Stimulated activated CD4-positive, alpha-beta T cell treated with anti-CD3 and anti-CD28 coated beads, TNF-alpha, amount 100 ng/mL, for 24 hours (primary cell): ENCODE measurements at regions not wholly inside any gene's neighbourhood (a gene's known extent, or its start where the extent isn't known, plus 50 kb on each side); places are given as distances from the start of the nearest gene placed in this dataset.
A peak's percentile ranks its signal among the peaks of the same experiment; 100 is the strongest.
"Not testable (repeated sequence)": the region's sequence is repeated elsewhere in the genome, so short reads cannot be mapped to it uniquely, and the experiment has no call there.

Experiments used
- DNase-seq, 3 experiments: peaks; one replicate each; pipeline ENCODE4 v3.0.0-alpha.2; 2020; ENCODE audit warnings: low read depth in 3 of 3

DNA sequence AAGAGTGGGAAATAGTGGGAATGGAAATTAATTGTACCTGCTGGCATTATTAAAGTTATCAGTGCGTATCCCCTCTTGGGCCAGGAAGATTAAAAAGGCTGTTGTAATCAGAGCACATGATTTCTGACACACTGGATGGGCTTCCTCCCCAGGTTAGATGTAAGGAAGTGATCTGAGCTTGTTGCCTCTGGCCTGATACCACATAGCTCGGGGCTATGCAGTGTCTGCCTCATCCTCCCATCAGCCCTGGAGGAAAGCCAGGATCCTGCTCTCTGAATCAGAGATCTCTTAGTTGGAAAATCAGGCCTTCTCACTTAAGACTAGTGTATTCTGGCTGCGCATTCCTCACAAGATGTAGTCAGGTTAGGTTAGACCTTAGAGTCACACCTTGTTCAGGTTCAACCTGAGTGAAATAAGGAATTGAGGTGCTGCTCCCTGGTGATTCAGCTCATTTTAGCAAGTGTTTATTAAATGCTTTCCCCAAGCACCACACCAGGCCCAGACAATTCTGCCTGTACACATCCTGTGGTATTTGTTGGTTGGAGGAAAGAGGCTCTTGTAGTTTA, 108.2 kb upstream of the IKBKE start:
- DNase-seq: not testable (repeated sequence)

DNA sequence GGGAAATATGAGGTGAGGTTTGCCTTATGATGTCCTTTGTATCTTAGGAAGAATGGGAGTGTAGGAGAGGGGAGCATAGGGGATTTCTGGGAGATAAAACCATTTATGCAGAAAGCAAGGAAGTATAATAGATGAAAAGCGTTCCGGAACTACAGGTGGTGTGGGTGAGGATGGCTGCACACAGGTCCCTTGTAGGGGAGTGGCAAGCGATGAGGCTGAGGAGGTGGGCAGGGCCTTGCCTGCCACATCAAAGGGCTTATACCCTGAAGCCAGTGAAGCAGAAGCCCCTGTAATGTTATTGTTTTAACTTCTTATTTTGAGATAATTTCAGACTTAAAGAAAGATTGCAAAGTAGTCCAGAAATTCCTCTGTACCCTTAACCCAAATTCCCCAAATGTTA, 107.3 kb upstream of the IKBKE start:
- DNase-seq: not testable (repeated sequence)

DNA sequence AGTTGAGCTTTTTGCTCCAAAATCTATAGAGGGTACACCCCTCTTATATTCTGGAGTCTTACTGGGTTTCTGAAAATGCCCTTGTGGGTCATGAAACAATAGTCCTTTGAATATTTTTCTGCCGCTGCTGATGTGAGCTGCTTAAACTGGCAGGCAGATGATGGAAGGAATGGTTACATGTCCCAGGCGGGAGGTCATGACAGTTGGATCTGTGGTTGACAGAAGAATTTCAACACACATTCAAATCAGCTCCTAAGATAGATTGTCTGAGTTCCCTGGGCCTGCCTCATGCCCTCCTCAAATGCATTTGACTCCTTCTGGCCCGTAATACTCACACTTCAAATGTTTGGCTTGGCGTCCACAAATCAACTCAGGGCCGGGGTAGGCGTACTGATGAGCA, 105.0 kb upstream of the IKBKE start:
- DNase-seq: not testable (repeated sequence)

DNA sequence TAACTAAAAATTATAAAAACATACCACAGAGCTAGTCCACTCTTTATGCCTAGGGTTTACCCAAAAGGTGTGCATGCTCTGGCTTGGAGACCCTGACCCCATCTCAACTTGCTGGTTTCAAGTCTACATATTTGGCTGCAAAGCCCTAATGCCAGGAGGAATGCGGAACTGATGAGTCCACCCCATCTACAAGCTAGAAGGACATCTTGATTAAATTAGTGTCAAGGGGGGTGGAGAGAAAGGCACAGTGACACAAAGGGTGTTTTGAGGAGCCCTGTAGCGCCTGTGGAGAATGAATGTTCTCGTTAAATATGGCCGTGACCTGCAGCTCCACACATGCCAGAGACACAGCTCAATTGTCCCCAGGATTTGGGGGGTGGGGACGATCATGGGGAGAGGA, 104.1 kb upstream of the IKBKE start:
- not testable (repeated sequence) for DNase-seq

DNA sequence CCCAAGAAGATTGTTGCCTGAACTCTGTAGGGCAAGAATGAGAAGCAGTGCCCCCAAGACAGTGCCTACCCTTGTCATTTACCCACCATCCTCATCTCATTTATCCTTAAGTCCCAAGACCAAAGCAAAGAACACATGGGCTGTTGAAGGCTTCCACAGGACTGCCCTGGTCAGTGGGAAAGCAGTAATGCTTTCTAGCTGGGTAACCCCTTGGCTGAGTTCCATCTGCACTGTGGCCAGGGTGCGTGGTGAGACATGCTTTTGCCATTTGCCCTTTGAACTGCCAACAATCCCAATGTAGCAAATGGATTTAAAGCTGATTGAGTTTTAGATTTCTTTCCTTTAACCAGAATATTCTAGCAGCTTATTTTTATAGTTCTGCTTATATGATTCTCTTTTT, 103.5 kb upstream of the IKBKE start:
- DNase-seq: not testable (repeated sequence)

DNA sequence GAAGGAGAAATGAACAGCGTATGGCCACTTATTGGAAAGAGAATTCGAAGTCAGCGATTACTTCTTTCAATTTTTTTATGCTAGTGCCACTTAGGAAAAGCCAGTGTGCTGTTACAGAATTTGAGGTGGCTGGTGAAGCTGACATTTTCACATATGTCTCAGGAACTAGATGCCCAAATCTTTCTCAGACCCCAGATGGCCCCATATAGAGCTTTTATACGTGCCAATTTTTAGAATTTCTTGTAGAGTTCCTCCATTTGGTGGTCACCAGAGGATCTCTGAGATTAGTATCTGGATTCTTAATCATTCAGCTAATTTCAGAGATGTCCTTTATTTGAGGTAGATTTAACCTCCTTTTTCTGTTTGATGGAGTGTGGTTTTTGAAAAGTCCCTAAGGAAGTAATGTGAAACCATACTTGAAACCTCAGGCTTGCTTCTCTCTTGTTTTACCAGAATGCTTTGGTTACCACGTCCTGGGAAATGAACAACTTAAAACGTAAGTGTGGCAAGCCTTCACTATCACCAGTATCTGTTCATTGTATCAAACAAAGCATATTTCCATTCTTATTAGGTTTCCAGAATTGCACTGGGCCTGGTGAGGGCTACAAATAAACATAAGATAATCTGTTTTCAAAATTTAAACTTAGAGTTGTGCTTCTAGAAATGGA, 102.2 kb upstream of the IKBKE start:
- not testable (repeated sequence) for DNase-seq

DNA sequence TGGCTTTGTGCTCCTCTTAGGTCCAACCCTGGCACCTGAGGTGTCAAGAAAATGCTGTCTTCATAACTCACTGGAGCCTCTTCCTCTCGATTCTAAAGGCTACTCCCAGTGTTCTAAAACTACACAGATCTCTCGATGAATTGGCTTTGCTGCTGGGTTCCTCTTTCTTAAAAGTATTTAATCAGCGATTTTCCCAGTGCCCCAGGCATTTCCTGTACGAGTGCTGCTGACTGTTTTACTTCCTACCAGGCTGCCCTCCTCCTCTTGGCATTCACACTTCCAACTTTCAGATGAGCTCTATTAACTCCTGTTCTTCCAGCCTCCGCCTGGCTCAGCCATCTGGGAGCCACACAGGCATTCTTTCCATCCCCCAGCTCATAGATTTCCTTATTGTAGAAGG, 95.6 kb upstream of the IKBKE start:
- DNase-seq: not testable (repeated sequence)

DNA sequence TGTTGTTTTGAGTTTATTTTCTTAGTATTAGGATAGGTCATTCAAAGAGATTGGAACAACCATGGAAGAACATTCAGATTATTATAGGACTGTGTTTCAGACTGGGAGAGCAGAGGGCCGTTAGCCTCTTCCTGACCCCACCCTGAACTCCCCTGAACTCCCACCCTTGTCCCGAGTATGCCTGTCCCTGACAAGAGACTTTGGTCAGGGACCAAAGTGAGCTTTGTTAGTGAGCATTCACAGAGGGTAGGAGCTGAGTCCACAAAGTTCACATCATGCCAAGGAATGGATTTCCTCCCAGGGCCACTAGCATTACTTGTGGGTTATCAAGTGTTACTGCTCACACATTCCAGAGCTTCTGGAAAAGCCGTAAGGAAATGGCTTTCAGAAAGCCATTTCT, 94.7 kb upstream of the IKBKE start:
- DNase-seq: not testable (repeated sequence)

DNA sequence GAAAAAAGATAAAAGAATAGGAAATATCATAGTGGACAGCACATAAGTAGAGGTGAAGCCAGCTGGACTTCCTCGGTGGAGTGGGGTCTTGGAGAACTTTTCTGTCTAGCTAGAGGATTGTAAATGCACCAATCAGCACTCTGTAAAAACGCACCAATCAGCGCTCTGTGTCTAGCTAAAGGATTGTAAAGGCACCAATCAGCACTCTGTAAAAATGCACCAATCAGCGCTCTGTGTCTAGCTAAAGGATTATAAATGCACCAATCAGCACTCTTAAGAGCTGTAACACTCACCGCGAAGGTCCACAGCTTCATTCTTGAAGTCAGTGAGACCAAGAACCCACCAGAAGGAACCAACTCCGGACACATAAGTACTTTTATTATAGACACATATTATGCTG, 91.8 kb upstream of the IKBKE start:
- not testable (repeated sequence) for DNase-seq

DNA sequence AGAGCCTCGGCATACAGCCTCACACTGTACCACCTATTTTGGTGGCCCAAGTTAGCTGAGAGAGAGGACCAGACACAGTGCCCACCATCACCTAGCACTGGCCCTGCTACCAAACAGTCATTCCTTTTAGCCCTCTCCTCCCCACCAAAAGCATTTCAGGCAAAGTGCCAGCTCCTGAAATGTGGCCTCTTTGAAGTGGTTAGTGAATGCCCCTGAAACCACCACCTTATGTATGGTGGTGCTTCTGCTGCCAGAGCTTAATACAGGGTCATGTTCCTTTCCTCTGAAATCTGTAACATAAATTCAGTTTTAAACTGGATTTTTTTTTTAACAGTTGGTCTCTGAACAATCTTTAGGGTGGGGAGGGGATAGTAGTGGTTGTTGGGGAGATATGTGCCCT, 91.0 kb upstream of the IKBKE start:
- not testable (repeated sequence) for DNase-seq

DNA sequence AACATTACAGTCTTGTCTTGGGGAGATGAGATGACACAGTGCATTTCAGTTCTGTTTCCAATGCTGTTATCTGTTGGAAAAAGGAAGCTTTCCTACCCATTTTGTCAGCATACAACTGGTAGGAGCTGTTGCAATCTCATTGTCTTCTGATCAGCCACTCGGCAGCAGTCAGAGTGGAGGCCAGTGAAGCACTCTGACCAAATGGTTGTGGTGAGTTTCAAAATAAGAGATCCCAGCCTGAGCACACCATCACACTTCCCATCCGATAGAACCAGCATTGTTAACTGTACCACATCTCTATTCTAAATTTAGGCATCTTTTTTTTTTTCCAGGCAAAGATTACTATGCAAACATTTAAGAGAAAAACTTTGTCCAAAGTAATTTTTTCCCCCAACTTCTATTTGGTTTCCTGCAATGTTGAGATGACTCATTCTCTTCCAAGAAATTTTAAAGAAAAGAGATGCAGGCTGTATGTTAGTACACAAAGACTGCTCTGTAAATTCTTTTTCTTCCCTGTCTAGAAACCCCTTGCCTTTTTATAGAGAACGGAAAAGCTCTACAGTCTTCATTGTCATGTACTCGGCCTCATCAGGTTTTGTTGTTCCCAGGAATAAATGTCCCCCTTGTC, 90.0 kb upstream of the IKBKE start:
- DNase-seq: not testable (repeated sequence)

DNA sequence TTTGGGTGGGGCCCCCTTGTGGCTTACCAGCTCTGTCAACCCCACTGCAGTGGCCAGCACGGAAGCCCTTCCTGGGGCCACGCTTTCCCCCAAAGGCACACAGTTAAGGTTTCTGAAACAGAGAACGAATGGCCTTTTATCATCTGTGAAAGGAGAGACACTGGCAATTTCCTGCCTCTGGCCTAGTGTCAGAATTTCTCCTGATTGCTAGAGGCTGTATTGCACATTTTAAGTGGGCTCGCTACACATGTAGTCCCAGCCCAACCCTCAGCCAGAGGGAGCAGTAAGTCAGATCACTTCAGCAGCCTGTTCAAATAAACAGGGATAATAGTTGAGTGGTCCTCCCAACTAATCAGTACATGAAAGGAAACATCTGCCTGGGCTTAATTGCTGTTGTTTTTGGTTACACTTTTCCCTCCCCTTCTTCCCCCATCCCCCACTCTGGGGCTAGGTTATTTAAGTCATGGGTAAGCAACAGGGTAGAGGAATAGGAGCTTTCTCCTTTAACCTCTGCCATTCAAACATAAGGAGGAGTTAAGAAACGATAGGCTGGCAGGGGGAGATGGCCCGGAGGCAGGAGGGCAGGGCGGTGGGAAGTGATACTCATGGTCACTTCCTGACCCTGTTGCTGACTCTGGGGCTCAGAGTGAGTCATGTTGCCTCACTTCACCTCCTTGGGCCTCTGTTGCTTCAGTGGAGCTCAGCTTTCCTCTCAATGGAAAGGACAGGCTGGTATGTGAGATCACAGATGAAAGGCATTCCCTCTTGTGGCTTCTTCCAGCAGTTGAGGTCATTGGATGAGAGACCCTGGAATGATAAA, 89.3 kb upstream of the IKBKE start:
- not testable (repeated sequence) for DNase-seq

DNA sequence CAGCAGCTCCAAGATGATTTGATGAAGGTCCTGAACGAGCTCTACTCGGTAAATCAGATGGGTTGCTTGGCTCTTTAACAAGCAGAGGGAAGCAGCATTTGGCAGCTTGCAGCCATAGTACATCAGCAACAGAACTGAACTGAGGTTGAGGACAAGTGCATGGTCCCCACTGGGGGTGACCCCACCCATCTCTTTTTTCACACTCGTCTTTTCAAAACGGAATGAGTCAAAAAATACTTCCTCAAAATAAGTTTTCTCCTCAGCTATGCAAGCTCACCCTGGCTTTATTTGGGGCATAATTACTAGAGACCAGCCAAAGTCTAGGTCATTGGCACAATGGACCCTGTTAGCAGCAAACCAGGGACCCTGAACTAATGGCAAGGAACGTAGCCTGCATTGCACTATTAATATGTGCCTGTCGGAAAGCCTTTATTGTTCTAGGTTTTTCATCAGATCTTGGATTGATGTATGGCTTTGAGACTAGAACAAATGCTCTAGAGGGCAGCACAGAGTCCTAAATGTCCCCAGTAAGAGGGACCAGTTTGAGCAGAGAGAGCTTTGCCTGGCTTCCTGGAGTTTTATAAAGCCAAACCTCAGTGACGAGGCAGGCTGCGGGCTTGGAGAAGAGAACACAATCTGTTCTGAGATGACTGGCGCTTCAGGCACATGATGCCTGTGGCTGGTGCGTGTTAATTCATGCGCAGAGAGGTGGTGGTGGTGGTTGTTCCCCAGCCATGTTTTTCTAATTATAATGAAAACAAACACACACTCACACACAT, 86.1 kb upstream of the IKBKE start:
- DNase-seq: peak in 1 of 3 experiments; percentile 1

DNA sequence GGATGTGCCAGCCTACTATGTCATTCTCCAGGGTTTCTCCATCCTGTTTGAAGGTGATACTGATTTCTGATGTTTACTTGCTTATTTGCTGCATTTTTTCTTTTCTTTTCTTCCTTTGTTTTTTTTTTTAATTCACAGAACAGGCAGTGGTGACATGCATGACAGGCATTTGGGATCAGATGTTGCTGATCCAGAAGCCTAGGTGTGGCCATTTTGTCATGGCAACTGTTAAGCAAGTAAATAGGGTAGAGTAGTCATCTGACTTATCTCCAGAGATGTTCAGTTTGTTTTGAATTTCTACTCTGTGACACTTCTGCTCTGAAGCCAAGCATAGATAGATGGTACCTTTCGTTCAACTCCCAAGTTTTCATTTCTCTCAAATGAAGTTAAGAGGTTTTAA, 85.4 kb upstream of the IKBKE start:
- DNase-seq: not testable (repeated sequence)

DNA sequence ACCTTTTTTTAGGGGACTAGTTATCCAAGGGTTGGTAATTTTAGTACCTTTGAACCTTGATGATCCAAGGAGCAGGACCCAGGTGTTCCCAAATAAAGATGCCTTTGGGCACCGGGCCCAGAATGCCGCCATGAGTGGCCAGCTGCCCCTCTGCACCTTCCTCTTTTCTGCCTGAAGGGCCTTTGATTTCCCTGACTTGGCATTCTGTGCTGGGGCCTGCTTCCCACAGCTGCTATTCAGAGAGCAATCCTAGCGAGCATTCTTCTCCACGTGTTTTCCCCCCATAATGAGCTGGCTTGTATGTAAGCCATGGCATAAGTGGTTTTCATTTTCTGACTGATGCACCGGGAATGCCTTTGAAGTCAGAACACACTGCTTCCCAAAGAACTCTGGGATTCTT, 82.6 kb upstream of the IKBKE start:
- not testable (repeated sequence) for DNase-seq

DNA sequence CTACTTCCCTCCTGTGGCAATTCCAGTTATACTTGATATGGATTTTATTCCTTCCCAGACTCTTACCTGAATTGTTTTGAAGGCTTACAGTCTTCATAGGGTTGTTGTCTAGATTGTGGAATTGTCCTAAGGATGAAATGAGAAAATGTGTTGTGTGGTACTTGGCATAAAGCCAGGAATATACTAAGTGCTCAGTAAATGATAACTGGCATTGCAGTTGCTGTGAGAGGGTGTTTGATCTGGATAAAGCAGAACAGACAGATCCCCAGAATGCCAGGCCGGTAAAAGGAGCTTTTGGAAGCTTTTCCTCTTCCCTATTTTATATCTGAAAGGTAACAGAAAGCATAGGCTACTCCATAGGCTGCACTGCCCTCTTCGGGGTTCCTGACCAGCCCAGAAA, 78.4 kb upstream of the IKBKE start:
- not testable (repeated sequence) for DNase-seq

DNA sequence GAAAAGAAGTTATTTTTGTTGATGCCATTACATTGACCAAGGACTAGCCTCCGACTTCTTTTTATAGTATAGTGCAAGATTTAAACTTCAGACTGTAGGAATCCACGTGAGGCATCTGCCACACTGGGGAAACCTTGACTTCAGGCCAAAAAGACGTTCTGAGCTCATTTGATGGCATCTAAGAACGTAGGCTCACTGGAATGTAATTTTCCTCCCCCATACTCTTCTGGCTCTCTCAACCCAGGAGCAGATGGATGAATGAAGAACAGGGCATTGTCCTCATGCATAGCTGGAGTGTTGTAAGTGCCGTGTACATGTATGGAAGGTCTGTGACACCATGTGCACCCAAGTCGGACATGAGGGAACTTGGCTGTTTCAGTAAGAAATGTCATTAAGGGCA, 72.8 kb upstream of the IKBKE start:
- DNase-seq: not testable (repeated sequence)

DNA sequence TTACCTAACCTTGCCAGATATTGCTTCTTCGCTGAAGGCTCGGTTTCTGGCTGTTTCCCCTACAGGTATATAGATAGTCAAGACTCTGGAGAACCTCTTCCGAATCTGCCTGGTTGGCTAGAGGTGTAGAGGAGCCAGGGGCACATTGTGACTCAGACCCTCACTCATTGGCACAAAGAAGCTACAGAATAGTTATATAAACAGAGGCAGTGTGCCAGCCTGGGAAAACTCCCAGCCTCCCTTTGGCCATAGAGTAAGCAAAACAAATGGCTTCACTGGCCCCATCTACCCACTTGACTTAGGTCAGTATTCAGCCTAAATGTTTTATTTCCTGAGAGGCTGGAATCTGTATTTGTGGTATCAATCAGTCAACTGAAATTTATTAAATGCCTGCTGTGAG, 72.0 kb upstream of the IKBKE start:
- DNase-seq: not testable (repeated sequence)

DNA sequence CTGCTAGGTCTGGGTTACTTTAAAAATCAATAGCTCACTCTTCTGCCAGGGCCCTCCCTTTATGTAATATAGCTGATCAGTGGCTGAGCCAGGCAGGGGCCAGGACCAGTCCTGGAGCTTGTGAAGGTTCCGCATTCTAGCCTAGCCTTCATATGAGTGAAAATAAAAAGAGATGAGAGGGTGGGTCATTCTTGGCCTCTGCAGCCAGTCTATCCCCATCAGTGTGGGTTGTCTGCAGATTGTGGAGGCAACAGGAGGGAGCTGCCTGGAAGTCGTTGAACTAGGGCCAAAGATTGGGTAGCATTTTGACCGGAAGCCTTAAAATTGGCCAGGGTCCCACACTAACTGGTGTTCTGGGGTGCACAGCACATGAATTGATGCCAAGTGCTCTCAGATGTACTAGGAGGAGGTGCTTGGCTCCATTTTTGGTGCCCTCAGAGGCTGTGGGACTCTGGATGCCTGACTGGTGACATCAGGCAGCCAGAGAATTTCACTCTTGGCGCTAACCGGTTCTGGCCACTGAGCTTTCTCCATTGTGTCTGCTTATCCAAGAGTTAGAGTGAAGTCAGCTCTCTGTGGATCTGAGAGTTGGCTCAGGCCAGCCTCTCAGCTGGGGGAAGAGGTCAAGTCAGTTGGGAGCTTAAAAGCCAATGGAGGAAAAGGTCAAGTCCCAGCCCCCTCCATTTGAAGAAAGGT, 66.5 kb upstream of the IKBKE start:
- DNase-seq: not testable (repeated sequence)

DNA sequence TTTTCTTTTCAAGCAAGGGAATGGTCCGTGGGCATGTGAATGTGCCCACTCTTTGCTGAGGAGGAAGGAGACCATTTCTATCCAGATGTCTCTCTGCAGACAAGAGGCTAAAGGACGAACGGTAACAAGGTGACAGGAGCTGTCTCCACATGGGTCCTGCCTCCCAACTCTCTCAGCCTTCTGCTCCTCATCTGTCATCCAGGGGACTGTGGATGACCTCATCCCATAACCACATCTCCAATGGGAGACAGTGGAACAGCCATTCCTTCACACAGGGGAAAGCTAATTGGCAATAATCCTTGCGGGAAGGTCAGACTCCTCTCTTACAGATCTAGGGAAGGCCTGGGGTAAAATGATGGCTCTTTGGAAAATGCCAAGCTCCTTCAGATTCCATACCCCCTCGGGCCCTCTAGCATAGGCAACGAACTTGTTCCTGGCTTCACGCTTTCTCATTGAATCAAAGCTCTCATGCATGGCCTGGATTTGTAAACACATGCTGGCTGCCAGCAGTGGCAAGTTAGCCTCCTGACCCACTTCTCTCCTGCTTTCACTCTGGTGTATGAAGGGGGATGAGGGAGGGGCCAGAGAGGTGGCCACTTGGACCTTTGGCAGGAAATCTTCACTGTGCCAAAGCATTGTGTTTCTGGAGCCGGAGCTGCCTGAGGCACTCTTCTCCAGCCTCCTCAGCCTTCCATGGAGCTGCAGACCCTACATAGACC, 65.8 kb upstream of the IKBKE start:
- DNase-seq: not testable (repeated sequence)
